ENCODE measurements at regions not wholly inside any gene's neighbourhood (a gene's known extent, or its start where the extent isn't known, plus 50 kb on each side); places are given as distances from the start of the nearest gene placed in this dataset.

GRCh38 chr4:114271031-114271430 is 291.6 kb upstream of the ARSJ start:
- H3K36me3 ChIP-seq = no peaks in the 10 kb centered on the region
- no peak overlapping the region for H3K27ac ChIP-seq
- intact Hi-C loops (cut with DNase I) = no loop called here

GRCh38 chr4:114272226-114272625 is 292.8 kb upstream of the ARSJ start:
- H3K4me1 ChIP-seq = no peaks in the 10 kb centered on the region
- peak in 1 of 4 donors; percentile 62 for ATAC-seq
- no peak for TF ChIP-seq POLR2A (IDR thresholded peaks at IDR 0.05)
- no peak for TF ChIP-seq CTCF (IDR thresholded peaks at IDR 0.05)
- H3K36me3 ChIP-seq = no peaks in the 10 kb centered on the region
- H3K9me3 ChIP-seq = no peaks in the 10 kb centered on the region
- no peak overlapping the region for H3K27ac ChIP-seq
- H3K27me3 ChIP-seq = no peaks in the 10 kb centered on the region
- H3K4me3 ChIP-seq = no peak overlapping the region
- intact Hi-C loops (cut with DNase I) = no loop called here
- no peak for DNase-seq

More at GRCh38 chr4:114271031-114271430, 291.6 kb upstream of the ARSJ start:
- TF ChIP-seq POLR2A (IDR thresholded peaks at IDR 0.05) (no peak), CTCF (IDR thresholded peaks at IDR 0.05) (no peak)
- Histone ChIP-seq H3K27me3 (no peaks in the 10 kb centered on the region), H3K9me3 (no peaks in the 10 kb centered on the region), H3K4me3 (no peak overlapping the region), H3K4me1 (no peaks in the 10 kb centered on the region)
- ATAC-seq (no peak), DNase-seq (no peak)

- no peak overlapping the region for H3K4me3 ChIP-seq
- no peaks in the 10 kb centered on the region for H3K9me3 ChIP-seq
- TF ChIP-seq CTCF (IDR thresholded peaks at IDR 0.05) = no peak
- TF ChIP-seq POLR2A (IDR thresholded peaks at IDR 0.05) = no peak
- H3K27ac ChIP-seq = no peak overlapping the region
- no peaks in the 10 kb centered on the region for H3K36me3 ChIP-seq
- no peaks in the 10 kb centered on the region for H3K4me1 ChIP-seq
- DNase-seq (no peak), ATAC-seq (no peak)
- H3K27me3 ChIP-seq = no peaks in the 10 kb centered on the region
- WGBS, 4 donors = 49 to 60% (median 52%) methylated on average over 1 of the region's 1 CpG
- intact Hi-C loops (cut with DNase I) = no loop called here
Measured at GRCh38 chr4:114273238-114273637, 293.8 kb upstream of the ARSJ start.

GRCh38 chr4:114277690-114278089 is 298.2 kb upstream of the ARSJ start:
- WGBS, 4 donors = 71 to 79% (median 78%) methylated on average over 2 of the region's 2 CpGs
- H3K9me3 ChIP-seq = peaks cover 0 to 4% (median 0%) of the 10 kb centered on the region in 12 donors

More at GRCh38 chr4:114277690-114278089, 298.2 kb upstream of the ARSJ start:
- H3K4me3 ChIP-seq = no peak overlapping the region
- no peaks in the 10 kb centered on the region for H3K4me1 ChIP-seq
- no peak for DNase-seq
- TF ChIP-seq POLR2A (IDR thresholded peaks at IDR 0.05) (no peak), CTCF (IDR thresholded peaks at IDR 0.05) (no peak)
- H3K27me3 ChIP-seq = no peaks in the 10 kb centered on the region
- H3K27ac ChIP-seq = no peak overlapping the region
- intact Hi-C loops (cut with DNase I) = no loop called here
- no peak for ATAC-seq
- H3K36me3 ChIP-seq = no peaks in the 10 kb centered on the region
